HCT116 (cell line): ENCODE measurements at regions not wholly inside any gene's neighbourhood (a gene's known extent, or its start where the extent isn't known, plus 50 kb on each side); places are given as distances from the start of the nearest gene placed in this dataset.

Experiments used
- ATAC-seq: fragments of 200-7000 bp; cut with Tn5 transposase; 2 replicates; pipeline ENCODE4 v1.9.1; 2020; ENCODE audit warnings: mild to moderate bottlenecking, moderate library complexity
- BruUV-seq: library from RNA; stranded (reverse); fragments of 400-500 nt; replicated peaks from 2 replicates; lab custom pipeline; 2021; lab: Mats Ljungman, UMichigan
- CTCF ChIA-PET: fragments of 300-600 bp; sonication (Branson Sonifier 250); formaldehyde crosslinking; loops from one replicate; lab custom pipeline; 2021; ENCODE audit warnings: antibody characterized with exemption; lab: Charles Lee
- POLR2A ChIA-PET: fragments of 300-600, 350-600 bp; sonication (Branson Sonifier 250); formaldehyde crosslinking; loops from one replicate; lab custom pipeline; 2021; ENCODE audit warnings: antibody characterized with exemption; lab: Charles Lee
- RAD21 ChIA-PET, 2 experiments: fragments of 300-600 bp; sonication (Branson Sonifier 250); formaldehyde crosslinking; loops; one replicate each; lab custom pipeline; 2023; ENCODE audit warnings: low total read pairs in 2 of 2; ENCODE audit not compliant: uncharacterized antibody in 2 of 2, unreplicated experiment in 2 of 2, low non-redundant PET in 1 of 2; lab: Charles Lee
- DNase-seq: peaks from one replicate; pipeline ENCODE4 v3.0.0-alpha.2; 2010; ENCODE audit warnings: low read depth, low spot score
- H2AFZ ChIP-seq: fragments of 200-600 bp; shearing (Covaris generic), sonication (generic); 2 replicates; pipeline ENCODE4 v1.6.1; 2017; ENCODE audit warnings: low read depth, mixed run types, mixed read lengths, antibody characterized with exemption, low read length; ENCODE audit not compliant: poor library complexity, severe bottlenecking
- H3K27ac ChIP-seq: 2 replicates; pipeline ENCODE4 v1.5.1; 2012; ENCODE audit warnings: low read depth, low read length
- H3K27me3 ChIP-seq: fragments of 200-600 bp; sonication (generic); 2 replicates; pipeline ENCODE4 v1.6.1; 2016; ENCODE audit warnings: mixed run types, low read length, mixed read lengths; ENCODE audit not compliant: insufficient read depth
- H3K36me3 ChIP-seq, 2 experiments: fragments of 200-500 bp in 1 of 2; fragments of 200-600 bp in 1 of 2; sonication (Bioruptor generic) in 1 of 2; sonication (generic) in 1 of 2; 2 replicates each; pipeline versions ENCODE4 v1.5.1 to v1.6.1; 2014 to 2016; ENCODE audit warnings: low read length in 2 of 2, inconsistent platforms in 1 of 2, mixed read lengths in 1 of 2, mixed run types in 1 of 2; ENCODE audit not compliant: insufficient read depth in 2 of 2, control insufficient read depth in 1 of 2
- H3K4me1 ChIP-seq, 2 experiments: fragments of 200-600 bp in 1 of 2; sonication (generic) in 1 of 2; 2 replicates each; pipeline versions ENCODE4 v1.5.1 to v1.6.1; 2012 to 2017; ENCODE audit warnings: low read length in 2 of 2, inconsistent platforms in 1 of 2, mild to moderate bottlenecking in 1 of 2, mixed read lengths in 1 of 2, mixed run types in 1 of 2, moderate library complexity in 1 of 2; ENCODE audit not compliant: insufficient read depth in 2 of 2, control insufficient read depth in 1 of 2
- H3K4me2 ChIP-seq: fragments of 200-600 bp; sonication (generic); 2 replicates; pipeline ENCODE4 v1.6.1; 2017; ENCODE audit warnings: mixed run types, low read length, mixed read lengths
- H3K4me3 ChIP-seq, 2 experiments: fragments of 200-600 bp in 1 of 2; sonication (generic) in 1 of 2; replicated peaks in 1 of 2; 2 replicates each; pipeline ENCODE4 v1.5.1; 2011 to 2016; ENCODE audit warnings: low read length in 2 of 2, control low read depth in 1 of 2, low read depth in 1 of 2, mild to moderate bottlenecking in 1 of 2, mixed read lengths in 1 of 2, mixed run types in 1 of 2
- H3K79me2 ChIP-seq: fragments of 200-600 bp; sonication (generic); 2 replicates; pipeline ENCODE4 v1.6.1; 2017; ENCODE audit warnings: mild to moderate bottlenecking, mixed run types, low read length, moderate library complexity, mixed read lengths; ENCODE audit not compliant: insufficient read depth
- H3K9ac ChIP-seq: fragments of 200-600 bp; sonication (generic); 2 replicates; pipeline ENCODE4 v1.6.1; 2016; ENCODE audit warnings: low read length, mixed read lengths
- H3K9me2 ChIP-seq: fragments of 200-600 bp; sonication (generic), shearing (Covaris generic); 2 replicates; pipeline ENCODE4 v1.6.1; 2017; ENCODE audit warnings: mixed run types, mild to moderate bottlenecking, moderate library complexity; ENCODE audit not compliant: insufficient read depth
- H3K9me3 ChIP-seq, 2 experiments: fragments of 200-500 bp in 1 of 2; fragments of 200-600 bp in 1 of 2; sonication (Bioruptor generic) in 1 of 2; sonication (generic) in 1 of 2; 2 replicates each; pipeline ENCODE4 v1.6.1; 2014 to 2017; ENCODE audit warnings: low read length in 2 of 2, mixed read lengths in 2 of 2, inconsistent platforms in 1 of 2, low read depth in 1 of 2, mild to moderate bottlenecking in 1 of 2, mixed run types in 1 of 2, moderate library complexity in 1 of 2; ENCODE audit not compliant: control insufficient read depth in 1 of 2, insufficient read depth in 1 of 2
- H4K20me1 ChIP-seq: fragments of 200-600 bp; sonication (generic), shearing (Covaris generic); 2 replicates; pipeline ENCODE4 v1.6.1; 2017; ENCODE audit warnings: mixed run types, mild to moderate bottlenecking, moderate library complexity; ENCODE audit not compliant: insufficient read depth
- CBX3 ChIP-seq: IDR thresholded peaks from 2 replicates; pipeline ENCODE4 v1.6.1; 2012; ENCODE audit warnings: low read depth
- CEBPB ChIP-seq: IDR thresholded peaks from 2 replicates; pipeline ENCODE4 v1.6.1; 2012; ENCODE audit warnings: low read depth
- CTCF ChIP-seq, 3 experiments: fragments of 200-600 bp in 1 of 3; sonication (generic) in 1 of 3; IDR thresholded peaks in 2 of 3; conservative IDR thresholded peaks in 1 of 3; 2 replicates each; pipeline ENCODE4 v1.5.1; 2012 to 2017; ENCODE audit warnings: low read depth in 2 of 3, low read length in 2 of 3, antibody characterized with exemption in 1 of 3, borderline replicate concordance in 1 of 3, control low read depth in 1 of 3, mild to moderate bottlenecking in 1 of 3, mixed read lengths in 1 of 3, mixed run types in 1 of 3, moderate library complexity in 1 of 3; ENCODE audit not compliant: insufficient read depth in 1 of 3
- EGR1 ChIP-seq: IDR thresholded peaks from 2 replicates; pipeline ENCODE4 v1.6.1; 2012; ENCODE audit warnings: low read depth
- EZH2 ChIP-seq: fragments of 200-600 bp; sonication (generic); IDR thresholded peaks from 2 replicates; pipeline ENCODE4 v1.6.1; 2017; ENCODE audit warnings: antibody characterized with exemption, mixed run types
- EZH2phosphoT487 ChIP-seq: fragments of 200-600 bp; IDR thresholded peaks from 2 replicates; pipeline ENCODE4 v1.6.1; 2018; ENCODE audit warnings: antibody characterized with exemption, borderline replicate concordance
- FOSL1 ChIP-seq: IDR thresholded peaks from 2 replicates; pipeline ENCODE4 v1.6.1; 2012; ENCODE audit warnings: low read depth
- JUND ChIP-seq: IDR thresholded peaks from 2 replicates; pipeline ENCODE4 v1.6.1; 2012
- POLR2A ChIP-seq: IDR thresholded peaks from 2 replicates; pipeline ENCODE4 v1.7.0; 2011; ENCODE audit warnings: borderline replicate concordance; ENCODE audit not compliant: insufficient read depth, insufficient read length; ENCODE audit errors: extremely low read depth
- POLR2AphosphoS5 ChIP-seq: IDR thresholded peaks from 2 replicates; pipeline ENCODE4 v1.6.1; 2011; ENCODE audit warnings: mild to moderate bottlenecking, low read depth, low read length, moderate library complexity
- REST ChIP-seq: IDR thresholded peaks from 2 replicates; pipeline ENCODE4 v1.6.1; 2012; ENCODE audit warnings: low read depth
- SIN3A ChIP-seq: IDR thresholded peaks from 2 replicates; pipeline ENCODE4 v1.6.1; 2012; ENCODE audit warnings: low read depth
- SP1 ChIP-seq: IDR thresholded peaks from 2 replicates; pipeline ENCODE4 v1.6.1; 2012; ENCODE audit warnings: low read depth
- TCF7L2 ChIP-seq: IDR thresholded peaks from 2 replicates; pipeline ENCODE4 v1.7.0; 2011; ENCODE audit warnings: borderline replicate concordance, inconsistent platforms; ENCODE audit not compliant: insufficient read depth, insufficient read length; ENCODE audit errors: extremely low read depth
- YY1 ChIP-seq: IDR thresholded peaks from 2 replicates; pipeline ENCODE4 v1.6.1; 2011; ENCODE audit warnings: low read length, low read depth, moderate library complexity, mild to moderate bottlenecking; ENCODE audit not compliant: insufficient replicate concordance; ENCODE audit errors: extremely low read depth
- ZBTB33 ChIP-seq: IDR thresholded peaks from 2 replicates; pipeline ENCODE4 v1.6.1; 2011; ENCODE audit warnings: mild to moderate bottlenecking, low read length, moderate library complexity; ENCODE audit not compliant: insufficient replicate concordance; ENCODE audit errors: extremely low read depth
- ZFX ChIP-seq: fragments of 450-650 bp; IDR thresholded peaks from 2 replicates; pipeline ENCODE4 v1.6.1; 2017
- ZNF274 ChIP-seq: fragments of 200-500 bp; sonication (Bioruptor generic); IDR thresholded peaks from 2 replicates; pipeline ENCODE4 v1.6.1; 2014; ENCODE audit warnings: mild to moderate bottlenecking, low read depth, low read length, inconsistent platforms
- intact Hi-C: fragments of 100-400 bp; cut with micrococcal nuclease; formaldehyde crosslinking; loops from 2 replicates; pipeline ENCODE4 v1.10.0; 2022

GRCh38 chr2:113827426-113827825 lies 62.5 kb upstream of the ACTR3 start:
- no peak for TF ChIP-seq ZFX
- TF ChIP-seq YY1 = no peak
- no peak for TF ChIP-seq EGR1
- TF ChIP-seq CBX3 = no peak
- no peak for TF ChIP-seq REST
- no peak for TF ChIP-seq ZBTB33
- TF ChIP-seq JUND = no peak
- no peak for TF ChIP-seq CEBPB
- no peak for TF ChIP-seq EZH2
- TF ChIP-seq SIN3A = no peak
- no peak for TF ChIP-seq SP1
- TF ChIP-seq POLR2AphosphoS5 = no peak
- no peak for TF ChIP-seq FOSL1
- TF ChIP-seq ZNF274 = no peak
- TF ChIP-seq CTCF (IDR thresholded peaks at IDR 0.05 in 2 of 3, conservative IDR thresholded peaks at IDR 0.05 in 1 of 3; ENCODE audit: borderline replicate concordance in 1 of 3, insufficient read depth in 1 of 3, low read depth in 2 of 3, low read length in 2 of 3) = no peak
- TF ChIP-seq POLR2A = no peak
- no peak for TF ChIP-seq EZH2phosphoT487
- TF ChIP-seq TCF7L2 = no peak

More at GRCh38 chr2:113827426-113827825, 62.5 kb upstream of the ACTR3 start:
- H3K9me2 ChIP-seq = no peaks in the 10 kb centered on the region
- CTCF ChIA-PET = no interaction called here
- no peaks in the 10 kb centered on the region for H3K36me3 ChIP-seq
- H3K9me3 ChIP-seq = no peaks in the 10 kb centered on the region
- H2AFZ ChIP-seq = no peak overlapping the region
- POLR2A ChIA-PET = no interaction called here
- no TSS peak for BruUV-seq
- RAD21 ChIA-PET = no interaction called here
- no peak for DNase-seq
- no peak overlapping the region for H3K4me3 ChIP-seq
- H3K79me2 ChIP-seq = no peaks in the 10 kb centered on the region
- ATAC-seq = no peak
- H3K4me2 ChIP-seq = no peak overlapping the region
- H4K20me1 ChIP-seq = no peaks in the 10 kb centered on the region
- no peaks in the 10 kb centered on the region for H3K27me3 ChIP-seq
- no peak overlapping the region for H3K9ac ChIP-seq
- intact Hi-C loops = no loop called here
- no peak overlapping the region for H3K27ac ChIP-seq
- peaks cover 0 to 3% of the 10 kb centered on the region in 2 experiments; a peak in 1 of 4 replicates for H3K4me1 ChIP-seq
